ENCODE measurements at regions not wholly inside any gene's neighbourhood (a gene's known extent, or its start where the extent isn't known, plus 50 kb on each side); places are given as distances from the start of the nearest gene placed in this dataset.

DNA sequence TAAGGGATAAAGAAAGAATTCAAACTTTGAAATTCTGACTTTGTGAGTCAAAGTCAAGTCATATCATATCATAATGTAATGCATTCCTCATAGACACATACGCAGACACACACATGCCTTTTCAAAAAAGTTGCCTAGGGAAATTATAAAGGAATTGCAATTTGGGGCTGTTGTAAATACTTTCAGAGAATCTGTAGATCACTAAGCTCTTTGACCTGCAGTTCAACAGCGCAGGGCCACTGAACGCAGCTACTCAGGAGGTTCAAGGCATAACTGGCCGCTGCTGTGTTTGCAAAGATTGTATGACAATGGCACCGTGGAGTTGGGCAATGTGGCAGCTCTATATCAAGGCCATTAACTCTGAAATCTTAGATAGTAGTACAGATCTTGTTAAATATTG lies 188.4 kb upstream of the THRB start:
- H3K9me3 ChIP-seq (ENCODE audit: insufficient read depth in 2 of 2, low read depth in 1 of 2, low read length in 1 of 2) = no peaks in the 10 kb centered on the region
- ChIA-PET POLR2A (ENCODE audit: partially characterized antibody) (interaction anchor here (0.7 to 1.2 kb wide), 2 partner anchors 92 to 913 kb away, joined by 3 read pairs; no protein-coding TSS in a partner anchor), CTCF (ENCODE audit: partially characterized antibody) (interaction anchor here (0.9 to 5.5 kb wide), 22 partner anchors 10 to 614 kb away, joined by 3 to 49 read pairs (median 4); no protein-coding TSS in a partner anchor)
- no peak overlapping the region for H3K18ac ChIP-seq (ENCODE audit: extremely low read depth, low read length)
- 96% methylated on average over 5 of the region's 5 CpGs; no CpG with 5 or more reads in 1 of the 2 experiments for WGBS, 2 experiments (ENCODE audit: extremely low coverage in 1 of 2, insufficient coverage in 1 of 2, insufficient read length in 1 of 2, insufficient replicate concordance in 2 of 2, low coverage in 1 of 2, low lambda C conversion rate in 2 of 2, missing lambda C conversion rate in 1 of 2)
- no peak overlapping the region for H2BK12ac ChIP-seq (ENCODE audit: low read depth, low read length)
- H4K91ac ChIP-seq (replicated peaks; ENCODE audit: insufficient read length, low read length) = no peak overlapping the region
- H3K36me3 ChIP-seq (ENCODE audit: control insufficient read depth in 2 of 4, insufficient read depth in 4 of 4, low read length in 3 of 4) = no peaks in the 10 kb centered on the region
- no peak overlapping the region for H2AFZ ChIP-seq (ENCODE audit: low read length)
- TF ChIP-seq YY1 (IDR thresholded peaks at IDR 0.05; ENCODE audit: low read depth, low read length) (no peak), JUND (IDR thresholded peaks at IDR 0.05; ENCODE audit: low read length) (no peak), CEBPB (IDR thresholded peaks at IDR 0.05; ENCODE audit: low read depth, low read length) (no peak), FOSL1 (IDR thresholded peaks at IDR 0.05; ENCODE audit: insufficient read depth, low read depth, low read length) (no peak)
- no peak overlapping the region for H3K9ac ChIP-seq (replicated peaks in 1 of 4; ENCODE audit: extremely low read depth in 1 of 4, low read depth in 3 of 4, low read length in 3 of 4)
- H3K56ac ChIP-seq (replicated peaks; ENCODE audit: insufficient read length, low read depth, low read length) = no peak overlapping the region
- no peaks in the 10 kb centered on the region for H4K20me1 ChIP-seq (replicated peaks in 1 of 2; ENCODE audit: control insufficient read depth in 1 of 2, insufficient read depth in 2 of 2, low read length in 2 of 2)
- no peak for FAIRE-seq
- no peak overlapping the region for H2BK15ac ChIP-seq (ENCODE audit: low read length)
- H3K4me1 ChIP-seq (replicated peaks in 1 of 4; ENCODE audit: control insufficient read depth in 3 of 4, insufficient read depth in 4 of 4, low read length in 3 of 4) = peaks cover 0 to 9% (median 3%) of the 10 kb centered on the region in 4 experiments; a peak in 4 of 7 replicates
- no peak overlapping the region for H3K4me3 ChIP-seq (ENCODE audit: extremely low read depth in 1 of 4, insufficient read depth in 2 of 4, low read depth in 3 of 4, low read length in 4 of 4)
- H3K23ac ChIP-seq (ENCODE audit: insufficient read length) = no peak overlapping the region
- H3K4me2 ChIP-seq (ENCODE audit: insufficient read depth in 1 of 2, low read depth in 2 of 2, low read length in 2 of 2) = no peak overlapping the region
- H3K79me2 ChIP-seq (ENCODE audit: control insufficient read depth in 1 of 2, insufficient read depth in 2 of 2, low read length in 2 of 2) = no peaks in the 10 kb centered on the region
- H2BK20ac ChIP-seq (ENCODE audit: low read length) = no peak overlapping the region
- H4K8ac ChIP-seq (ENCODE audit: extremely low read depth, insufficient read depth, low read length) = no peak overlapping the region
- no peak for DNase-seq (ENCODE audit: low read depth in 1 of 2, low spot score in 2 of 2)
- H3K79me1 ChIP-seq (ENCODE audit: low read depth, low read length) = no peaks in the 10 kb centered on the region
- H4K5ac ChIP-seq (ENCODE audit: insufficient read length, low read depth, low read length) = no peak overlapping the region
- H2BK120ac ChIP-seq (replicated peaks; ENCODE audit: low read depth, low read length) = no peak overlapping the region
- no peak overlapping the region; the same call in 1 of the 2 replicates for H2BK5ac ChIP-seq (ENCODE audit: low read depth, low read length)
- no peak overlapping the region for H3K27ac ChIP-seq (ENCODE audit: low read depth, low read length)
- no peak overlapping the region for H2AK5ac ChIP-seq (ENCODE audit: low read depth, low read length)
- H3K14ac ChIP-seq (ENCODE audit: insufficient read length) = no peak overlapping the region
- no peak overlapping the region for H3K4ac ChIP-seq (replicated peaks; ENCODE audit: insufficient read length, low read depth, low read length)
- no peaks in the 10 kb centered on the region for H3K23me2 ChIP-seq (ENCODE audit: low read depth, low read length)
- H3K27me3 ChIP-seq (replicated peaks in 1 of 4; ENCODE audit: control insufficient read depth in 3 of 4, extremely low read depth in 1 of 4, insufficient read depth in 3 of 4, low read length in 3 of 4) = no peaks in the 10 kb centered on the region

Measured in H1 (cell line).